ENCODE measurements at regions not wholly inside any gene's neighbourhood (a gene's known extent, or its start where the extent isn't known, plus 50 kb on each side); places are given as distances from the start of the nearest gene placed in this dataset.

GRCh38 chr14:101207041-101207440 is 303.5 kb upstream of the RTL1 start:
- no peak for DNase-seq
- H3K27me3 ChIP-seq: no peaks in the 10 kb centered on the region

GRCh38 chr14:101207897-101208296 is 304.4 kb upstream of the RTL1 start:
- Histone ChIP-seq H3K36me3 (no peaks in the 10 kb centered on the region), H3K9me3 (peaks cover 5 to 39% (median 14%) of the 10 kb centered on the region in 3 donors)

More at GRCh38 chr14:101207041-101207440, 303.5 kb upstream of the RTL1 start:
- Histone ChIP-seq H3K27ac (no peak overlapping the region), H3K9me3 (peaks cover 5 to 32% (median 14%) of the 10 kb centered on the region in 3 donors), H3K36me3 (no peaks in the 10 kb centered on the region), H3K4me1 (no peaks in the 10 kb centered on the region), H3K4me3 (no peak overlapping the region)
- intact Hi-C loops (cut with DNase I; ENCODE audit: low total_unique reads): no loop called here
- TF ChIP-seq CTCF (IDR thresholded peaks at IDR 0.05): no peak

GRCh38 chr14:101209594-101209993 is 306.1 kb upstream of the RTL1 start:
- no peak overlapping the region for H3K27ac ChIP-seq
- no peak for TF ChIP-seq CTCF (IDR thresholded peaks at IDR 0.05)
- no peaks in the 10 kb centered on the region for H3K36me3 ChIP-seq
- intact Hi-C loops (cut with DNase I; ENCODE audit: low total_unique reads): no loop called here
- no peak overlapping the region for H3K4me3 ChIP-seq
- no peaks in the 10 kb centered on the region for H3K4me1 ChIP-seq
- H3K27me3 ChIP-seq: no peaks in the 10 kb centered on the region
- peaks cover 5 to 44% (median 14%) of the 10 kb centered on the region in 3 donors for H3K9me3 ChIP-seq
- DNase-seq: no peak

More at GRCh38 chr14:101207897-101208296, 304.4 kb upstream of the RTL1 start:
- no peak for DNase-seq
- H3K4me1 ChIP-seq: no peaks in the 10 kb centered on the region
- H3K27me3 ChIP-seq: no peaks in the 10 kb centered on the region
- intact Hi-C loops (cut with DNase I; ENCODE audit: low total_unique reads): no loop called here
- no peak overlapping the region for H3K27ac ChIP-seq
- no peak overlapping the region for H3K4me3 ChIP-seq
- no peak for TF ChIP-seq CTCF (IDR thresholded peaks at IDR 0.05)

- H3K27ac ChIP-seq: no peak overlapping the region
- intact Hi-C loops (cut with DNase I; ENCODE audit: low total_unique reads): no loop called here
- H3K4me3 ChIP-seq: no peak overlapping the region
Measured at GRCh38 chr14:101215266-101215665, 311.7 kb upstream of the RTL1 start.

GRCh38 chr14:101215927-101216326 is 312.4 kb upstream of the RTL1 start:
- no peak overlapping the region for H3K4me3 ChIP-seq
- DNase-seq: peak in 1 of 2 donors; percentile 14
- H3K27ac ChIP-seq: no peak overlapping the region
- no peaks in the 10 kb centered on the region for H3K36me3 ChIP-seq
- peaks cover 0 to 12% (median 0%) of the 10 kb centered on the region in 3 donors for H3K9me3 ChIP-seq
- no peaks in the 10 kb centered on the region for H3K27me3 ChIP-seq
- TF ChIP-seq CTCF (IDR thresholded peaks at IDR 0.05): no peak
- H3K4me1 ChIP-seq: no peaks in the 10 kb centered on the region
- intact Hi-C loops (cut with DNase I; ENCODE audit: low total_unique reads): no loop called here

More at GRCh38 chr14:101215266-101215665, 311.7 kb upstream of the RTL1 start:
- Histone ChIP-seq H3K27me3 (no peaks in the 10 kb centered on the region), H3K9me3 (peaks cover 1 to 12% (median 5%) of the 10 kb centered on the region in 3 donors), H3K36me3 (no peaks in the 10 kb centered on the region), H3K4me1 (no peaks in the 10 kb centered on the region)
- TF ChIP-seq CTCF (IDR thresholded peaks at IDR 0.05): no peak
- DNase-seq: peak in 1 of 2 donors; percentile 3

Data from tibial artery (tissue), 4 donors.